ENCODE measurements at regions not wholly inside any gene's neighbourhood (a gene's known extent, or its start where the extent isn't known, plus 50 kb on each side); places are given as distances from the start of the nearest gene placed in this dataset.

GRCh38 chr7:79713276-79713675 lies 259.8 kb upstream of the MAGI2 start:
- POLR2A ChIA-PET = no interaction called here

GRCh38 chr7:79711660-79712059 lies 258.2 kb upstream of the MAGI2 start:
- TF ChIP-seq ZNF396 (CRISPR knock-in tag; IDR thresholded peaks at IDR 0.05; ENCODE audit: borderline replicate concordance) = no peak
- no peak for TF ChIP-seq ZBTB21 (CRISPR knock-in tag; IDR thresholded peaks at IDR 0.05; ENCODE audit: borderline replicate concordance)
- H3K27ac Mint-ChIP-seq = no peak overlapping the region
- no peaks in the 10 kb centered on the region for H3K4me1 Mint-ChIP-seq
- no peaks in the 10 kb centered on the region for H3K27me3 Mint-ChIP-seq (ENCODE audit: low read depth)
- ATAC-seq (no peak), DNase-seq (ENCODE audit: low spot score) (no peak)
- ChIA-PET CTCF (no interaction called here), POLR2A (no interaction called here)
- H3K9me3 Mint-ChIP-seq = no peaks in the 10 kb centered on the region
- H3K36me3 Mint-ChIP-seq = no peaks in the 10 kb centered on the region
- no peak overlapping the region for H3K4me3 Mint-ChIP-seq

More at GRCh38 chr7:79713276-79713675, 259.8 kb upstream of the MAGI2 start:
- CTCF ChIA-PET = no interaction called here
- TF ChIP-seq TEAD4 (CRISPR knock-in tag; IDR thresholded peaks at IDR 0.05) (no peak), NR1H2 (CRISPR knock-in tag; IDR thresholded peaks at IDR 0.05) (no peak), GRHL2 (CRISPR knock-in tag; IDR thresholded peaks at IDR 0.05; ENCODE audit: insufficient replicate concordance, severe bottlenecking) (no peak), JAZF1 (CRISPR knock-in tag; IDR thresholded peaks at IDR 0.05) (no peak), ZNF281 (CRISPR knock-in tag; IDR thresholded peaks at IDR 0.05) (no peak), PREB (CRISPR knock-in tag; IDR thresholded peaks at IDR 0.05; ENCODE audit: borderline replicate concordance) (no peak), ZNF232 (CRISPR knock-in tag; IDR thresholded peaks at IDR 0.05) (no peak), TP53 (CRISPR knock-in tag; IDR thresholded peaks at IDR 0.05) (no peak), PRRX2 (CRISPR knock-in tag; IDR thresholded peaks at IDR 0.05) (no peak), E2F5 (CRISPR knock-in tag; IDR thresholded peaks at IDR 0.05) (no peak), IRF1 (CRISPR knock-in tag; IDR thresholded peaks at IDR 0.05) (no peak), CREM (CRISPR knock-in tag; IDR thresholded peaks at IDR 0.05) (no peak), ZNF423 (CRISPR knock-in tag; IDR thresholded peaks at IDR 0.05) (no peak), CDX4 (CRISPR knock-in tag; IDR thresholded peaks at IDR 0.05; ENCODE audit: borderline replicate concordance) (no peak), USF2 (CRISPR knock-in tag; IDR thresholded peaks at IDR 0.05) (no peak), ZNF671 (CRISPR knock-in tag; IDR thresholded peaks at IDR 0.05) (no peak)
- no peaks in the 10 kb centered on the region for H3K9me3 Mint-ChIP-seq
- H3K27ac Mint-ChIP-seq = no peak overlapping the region
- no peaks in the 10 kb centered on the region for H3K27me3 Mint-ChIP-seq (ENCODE audit: low read depth)
- no peak overlapping the region for H3K4me3 Mint-ChIP-seq
- no peak for ATAC-seq
- no peaks in the 10 kb centered on the region for H3K36me3 Mint-ChIP-seq
- no peaks in the 10 kb centered on the region for H3K4me1 Mint-ChIP-seq
- DNase-seq (ENCODE audit: low spot score) = no peak
